HCT116 (cell line): ENCODE measurements at regions not wholly inside any gene's neighbourhood (a gene's known extent, or its start where the extent isn't known, plus 50 kb on each side); places are given as distances from the start of the nearest gene placed in this dataset.

ENCODE experiments used
- ATAC-seq: fragments of 200-7000 bp; cut with Tn5 transposase; 2 replicates; pipeline ENCODE4 v1.9.1; 2020; ENCODE audit warnings: mild to moderate bottlenecking, moderate library complexity
- BruUV-seq: library from RNA; stranded (reverse); fragments of 400-500 nt; replicated peaks from 2 replicates; lab custom pipeline; 2021; lab: Mats Ljungman, UMichigan
- CTCF ChIA-PET: fragments of 300-600 bp; sonication (Branson Sonifier 250); formaldehyde crosslinking; loops from one replicate; lab custom pipeline; 2021; ENCODE audit warnings: antibody characterized with exemption; lab: Charles Lee
- POLR2A ChIA-PET: fragments of 300-600, 350-600 bp; sonication (Branson Sonifier 250); formaldehyde crosslinking; loops from one replicate; lab custom pipeline; 2021; ENCODE audit warnings: antibody characterized with exemption; lab: Charles Lee
- RAD21 ChIA-PET, 2 experiments: fragments of 300-600 bp; sonication (Branson Sonifier 250); formaldehyde crosslinking; loops; one replicate each; lab custom pipeline; 2023; ENCODE audit warnings: low total read pairs in 2 of 2; ENCODE audit not compliant: uncharacterized antibody in 2 of 2, unreplicated experiment in 2 of 2, low non-redundant PET in 1 of 2; lab: Charles Lee
- DNase-seq: peaks from one replicate; pipeline ENCODE4 v3.0.0-alpha.2; 2010; ENCODE audit warnings: low read depth, low spot score
- H2AFZ ChIP-seq: fragments of 200-600 bp; shearing (Covaris generic), sonication (generic); 2 replicates; pipeline ENCODE4 v1.6.1; 2017; ENCODE audit warnings: low read depth, mixed run types, mixed read lengths, antibody characterized with exemption, low read length; ENCODE audit not compliant: poor library complexity, severe bottlenecking
- H3K27ac ChIP-seq: 2 replicates; pipeline ENCODE4 v1.5.1; 2012; ENCODE audit warnings: low read depth, low read length
- H3K27me3 ChIP-seq: fragments of 200-600 bp; sonication (generic); 2 replicates; pipeline ENCODE4 v1.6.1; 2016; ENCODE audit warnings: mixed run types, low read length, mixed read lengths; ENCODE audit not compliant: insufficient read depth
- H3K36me3 ChIP-seq, 2 experiments: fragments of 200-500 bp in 1 of 2; fragments of 200-600 bp in 1 of 2; sonication (Bioruptor generic) in 1 of 2; sonication (generic) in 1 of 2; 2 replicates each; pipeline versions ENCODE4 v1.5.1 to v1.6.1; 2014 to 2016; ENCODE audit warnings: low read length in 2 of 2, inconsistent platforms in 1 of 2, mixed read lengths in 1 of 2, mixed run types in 1 of 2; ENCODE audit not compliant: insufficient read depth in 2 of 2, control insufficient read depth in 1 of 2
- H3K4me1 ChIP-seq, 2 experiments: fragments of 200-600 bp in 1 of 2; sonication (generic) in 1 of 2; 2 replicates each; pipeline versions ENCODE4 v1.5.1 to v1.6.1; 2012 to 2017; ENCODE audit warnings: low read length in 2 of 2, inconsistent platforms in 1 of 2, mild to moderate bottlenecking in 1 of 2, mixed read lengths in 1 of 2, mixed run types in 1 of 2, moderate library complexity in 1 of 2; ENCODE audit not compliant: insufficient read depth in 2 of 2, control insufficient read depth in 1 of 2
- H3K4me2 ChIP-seq: fragments of 200-600 bp; sonication (generic); 2 replicates; pipeline ENCODE4 v1.6.1; 2017; ENCODE audit warnings: mixed run types, low read length, mixed read lengths
- H3K4me3 ChIP-seq, 2 experiments: fragments of 200-600 bp in 1 of 2; sonication (generic) in 1 of 2; replicated peaks in 1 of 2; 2 replicates each; pipeline ENCODE4 v1.5.1; 2011 to 2016; ENCODE audit warnings: low read length in 2 of 2, control low read depth in 1 of 2, low read depth in 1 of 2, mild to moderate bottlenecking in 1 of 2, mixed read lengths in 1 of 2, mixed run types in 1 of 2
- H3K79me2 ChIP-seq: fragments of 200-600 bp; sonication (generic); 2 replicates; pipeline ENCODE4 v1.6.1; 2017; ENCODE audit warnings: mild to moderate bottlenecking, mixed run types, low read length, moderate library complexity, mixed read lengths; ENCODE audit not compliant: insufficient read depth
- H3K9ac ChIP-seq: fragments of 200-600 bp; sonication (generic); 2 replicates; pipeline ENCODE4 v1.6.1; 2016; ENCODE audit warnings: low read length, mixed read lengths
- H3K9me2 ChIP-seq: fragments of 200-600 bp; sonication (generic), shearing (Covaris generic); 2 replicates; pipeline ENCODE4 v1.6.1; 2017; ENCODE audit warnings: mixed run types, mild to moderate bottlenecking, moderate library complexity; ENCODE audit not compliant: insufficient read depth
- H3K9me3 ChIP-seq, 2 experiments: fragments of 200-500 bp in 1 of 2; fragments of 200-600 bp in 1 of 2; sonication (Bioruptor generic) in 1 of 2; sonication (generic) in 1 of 2; 2 replicates each; pipeline ENCODE4 v1.6.1; 2014 to 2017; ENCODE audit warnings: low read length in 2 of 2, mixed read lengths in 2 of 2, inconsistent platforms in 1 of 2, low read depth in 1 of 2, mild to moderate bottlenecking in 1 of 2, mixed run types in 1 of 2, moderate library complexity in 1 of 2; ENCODE audit not compliant: control insufficient read depth in 1 of 2, insufficient read depth in 1 of 2
- H4K20me1 ChIP-seq: fragments of 200-600 bp; sonication (generic), shearing (Covaris generic); 2 replicates; pipeline ENCODE4 v1.6.1; 2017; ENCODE audit warnings: mixed run types, mild to moderate bottlenecking, moderate library complexity; ENCODE audit not compliant: insufficient read depth
- FOSL1 ChIP-seq: IDR thresholded peaks from 2 replicates; pipeline ENCODE4 v1.6.1; 2012; ENCODE audit warnings: low read depth
- SIN3A ChIP-seq: IDR thresholded peaks from 2 replicates; pipeline ENCODE4 v1.6.1; 2012; ENCODE audit warnings: low read depth
- SRF ChIP-seq: IDR thresholded peaks from 2 replicates; pipeline ENCODE4 v1.6.1; 2012; ENCODE audit warnings: low read depth
- YY1 ChIP-seq: IDR thresholded peaks from 2 replicates; pipeline ENCODE4 v1.6.1; 2011; ENCODE audit warnings: low read length, low read depth, moderate library complexity, mild to moderate bottlenecking; ENCODE audit not compliant: insufficient replicate concordance; ENCODE audit errors: extremely low read depth
- ZFX ChIP-seq: fragments of 450-650 bp; IDR thresholded peaks from 2 replicates; pipeline ENCODE4 v1.6.1; 2017
- intact Hi-C: fragments of 100-400 bp; cut with micrococcal nuclease; formaldehyde crosslinking; loops from 2 replicates; pipeline ENCODE4 v1.10.0; 2022

GRCh38 chrX:40172401-40173142, 74.8 kb upstream of the BCOR start (continued):
- TF ChIP-seq YY1 (no peak), FOSL1 (no peak), SRF (no peak)

DNA sequence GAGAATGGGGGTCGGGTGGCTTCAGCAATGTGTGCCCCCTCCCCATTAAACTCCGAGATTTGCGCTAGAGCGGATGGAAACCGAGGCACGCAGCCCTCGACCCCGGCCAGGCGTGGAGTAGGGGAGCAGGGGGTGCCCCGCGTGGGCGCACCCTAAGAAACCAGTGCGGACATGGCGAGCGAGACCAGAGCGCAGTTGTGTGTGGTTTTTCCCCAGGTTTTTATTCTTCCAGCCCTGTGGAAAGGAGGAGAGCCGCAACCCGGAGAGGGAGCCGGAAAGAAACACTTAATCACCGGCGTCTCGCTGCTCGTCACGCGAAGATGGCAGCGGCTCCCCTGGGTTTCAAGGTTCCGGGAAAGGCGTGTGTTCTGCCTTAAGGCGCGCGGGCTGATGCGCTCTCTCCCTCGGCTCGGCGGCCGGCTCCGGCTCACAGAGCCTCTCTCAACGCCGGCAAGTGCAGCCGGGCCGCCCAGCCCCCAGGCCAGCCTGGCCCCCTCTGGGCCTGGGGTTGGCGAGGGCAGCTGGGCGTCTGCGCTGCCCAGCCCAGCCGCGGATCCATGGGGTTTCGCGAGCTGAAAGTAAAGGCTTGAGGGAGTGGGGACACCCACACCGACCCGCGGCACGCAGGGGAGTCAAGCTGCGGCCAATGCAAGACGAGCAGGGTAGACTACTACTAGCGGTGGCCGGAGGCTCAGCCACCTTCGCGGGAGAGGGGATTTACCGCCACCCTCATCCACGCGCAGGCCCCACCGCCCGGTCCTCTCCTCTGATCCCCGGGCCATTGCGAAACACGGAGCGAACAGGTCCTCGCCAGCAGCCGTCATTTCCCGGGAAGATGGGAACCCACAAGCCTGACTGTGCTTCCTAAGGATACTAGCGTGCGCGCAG, 74.0 kb upstream of the BCOR start:
- H3K79me2 ChIP-seq, result peaks cover 47% of the 10 kb centered on the region
- peak overlapping the region; percentile 98 for H3K27ac ChIP-seq
- peaks cover 42 to 92% of the 10 kb centered on the region in 2 experiments for H3K4me1 ChIP-seq
- H2AFZ ChIP-seq, result no peak overlapping the region
- H3K9me3 ChIP-seq, result no peaks in the 10 kb centered on the region
- RAD21 ChIA-PET, result no interaction called here
- BruUV-seq, result no TSS peak
- ATAC-seq (no peak), DNase-seq (no peak)
- CTCF ChIA-PET, result no interaction called here
- peak overlapping the region; percentile 86 for H3K4me2 ChIP-seq
- POLR2A ChIA-PET, result no interaction called here
- peak overlapping the region; percentile 37 to 60 for H3K4me3 ChIP-seq
- no peaks in the 10 kb centered on the region for H3K36me3 ChIP-seq
- H3K9me2 ChIP-seq, result no peaks in the 10 kb centered on the region
- H4K20me1 ChIP-seq, result no peaks in the 10 kb centered on the region
- TF ChIP-seq SIN3A (no peak), ZFX (peak; percentile 38; the same call in 1 of the 2 replicates)
- intact Hi-C loops, result loop anchor here (2.0 to 10.0 kb wide), 4 partner anchors 73 to 1367 kb away; partner anchors contain the start of gene MID1IP1
- H3K27me3 ChIP-seq, result no peaks in the 10 kb centered on the region
- H3K9ac ChIP-seq, result peak overlapping the region; percentile 83
